ENCODE measurements at regions not wholly inside any gene's neighbourhood (a gene's known extent, or its start where the extent isn't known, plus 50 kb on each side); places are given as distances from the start of the nearest gene placed in this dataset.

GRCh38 chr4:160142579-160142978 lies 1039.7 kb downstream of the RAPGEF2 start:
- intact Hi-C loops (cut with micrococcal nuclease), result no loop called here
- DNase-seq, result peak; percentile 5
- TF ChIP-seq, protein P1, sequence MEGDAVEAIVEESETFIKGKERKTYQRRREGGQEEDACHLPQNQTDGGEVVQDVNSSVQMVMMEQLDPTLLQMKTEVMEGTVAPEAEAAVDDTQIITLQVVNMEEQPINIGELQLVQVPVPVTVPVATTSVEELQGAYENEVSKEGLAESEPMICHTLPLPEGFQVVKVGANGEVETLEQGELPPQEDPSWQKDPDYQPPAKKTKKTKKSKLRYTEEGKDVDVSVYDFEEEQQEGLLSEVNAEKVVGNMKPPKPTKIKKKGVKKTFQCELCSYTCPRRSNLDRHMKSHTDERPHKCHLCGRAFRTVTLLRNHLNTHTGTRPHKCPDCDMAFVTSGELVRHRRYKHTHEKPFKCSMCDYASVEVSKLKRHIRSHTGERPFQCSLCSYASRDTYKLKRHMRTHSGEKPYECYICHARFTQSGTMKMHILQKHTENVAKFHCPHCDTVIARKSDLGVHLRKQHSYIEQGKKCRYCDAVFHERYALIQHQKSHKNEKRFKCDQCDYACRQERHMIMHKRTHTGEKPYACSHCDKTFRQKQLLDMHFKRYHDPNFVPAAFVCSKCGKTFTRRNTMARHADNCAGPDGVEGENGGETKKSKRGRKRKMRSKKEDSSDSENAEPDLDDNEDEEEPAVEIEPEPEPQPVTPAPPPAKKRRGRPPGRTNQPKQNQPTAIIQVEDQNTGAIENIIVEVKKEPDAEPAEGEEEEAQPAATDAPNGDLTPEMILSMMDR (IDR thresholded peaks at IDR 0.05), result no peak
- no peak for TF ChIP-seq EZH2 (IDR thresholded peaks at IDR 0.05; ENCODE audit: borderline replicate concordance, insufficient read depth, low read depth, low read length, poor library complexity, severe bottlenecking)
- Mint-ChIP-seq H3K27me3 (no peaks in the 10 kb centered on the region), H3K27ac (no peak overlapping the region), H3K4me1 (no peaks in the 10 kb centered on the region), H3K9me3 (ENCODE audit: insufficient read depth) (peaks cover 3% of the 10 kb centered on the region), H3K4me3 (no peak overlapping the region)
- H3K9me3 ChIP-seq (ENCODE audit: control extremely low read depth in 1 of 3, control insufficient read depth in 2 of 3, insufficient read depth in 1 of 3, low read length in 2 of 3), result no peaks in the 10 kb centered on the region
- no peaks in the 10 kb centered on the region for H4K20me1 ChIP-seq (ENCODE audit: control insufficient read depth, insufficient read depth, low read length, poor library complexity, severe bottlenecking)
- no peaks in the 10 kb centered on the region for H3K4me1 ChIP-seq (ENCODE audit: control insufficient read depth in 2 of 2, insufficient read depth in 2 of 2, low read length in 2 of 2)
- H3K36me3 ChIP-seq (replicated peaks in 1 of 2; ENCODE audit: control extremely low read depth in 1 of 2, control insufficient read depth in 1 of 2, extremely low read depth in 1 of 2, insufficient read depth in 2 of 2, low read length in 1 of 2), result no peaks in the 10 kb centered on the region
- POLR2A ChIA-PET, result no interaction called here
- H3K4me3 ChIP-seq (ENCODE audit: control extremely low read depth in 1 of 5, extremely low read depth in 1 of 5, insufficient read depth in 1 of 5, low read depth in 2 of 5, low read length in 4 of 5), result no peak overlapping the region
- no peak overlapping the region for H3K9ac ChIP-seq (ENCODE audit: low read length)
- H3K79me2 ChIP-seq (ENCODE audit: control insufficient read depth, insufficient read depth, low read length), result no peaks in the 10 kb centered on the region
- no peak overlapping the region for H3K27ac ChIP-seq (ENCODE audit: low read length in 2 of 2)
- CTCF ChIA-PET, result no interaction called here
- no peak for ATAC-seq (ENCODE audit: low read depth)
- no peak overlapping the region for H3K4me2 ChIP-seq (replicated peaks; ENCODE audit: low read depth, low read length, poor library complexity, severe bottlenecking)
- no peaks in the 10 kb centered on the region for H3K27me3 ChIP-seq (replicated peaks in 1 of 4; ENCODE audit: control extremely low read depth in 1 of 4, control insufficient read depth in 3 of 4, insufficient read depth in 4 of 4, low read length in 3 of 4)
- no peak overlapping the region for H2AFZ ChIP-seq (ENCODE audit: insufficient read depth, low read depth, low read length, poor library complexity, severe bottlenecking)
- no CpG with 5 or more reads among the region's 2 CpGs for WGBS (ENCODE audit: insufficient coverage)

GRCh38 chr4:160143574-160143973 lies 1040.7 kb downstream of the RAPGEF2 start:
- ChIA-PET CTCF (no interaction called here), POLR2A (no interaction called here)
- Mint-ChIP-seq H3K27ac (no peak overlapping the region), H3K9me3 (ENCODE audit: insufficient read depth) (peaks cover 3% of the 10 kb centered on the region), H3K27me3 (no peaks in the 10 kb centered on the region), H3K4me1 (no peaks in the 10 kb centered on the region), H3K4me3 (no peak overlapping the region)
- Histone ChIP-seq H3K9ac (ENCODE audit: low read length) (no peak overlapping the region), H3K27me3 (replicated peaks in 1 of 4; ENCODE audit: control extremely low read depth in 1 of 4, control insufficient read depth in 3 of 4, insufficient read depth in 4 of 4, low read length in 3 of 4) (no peaks in the 10 kb centered on the region), H3K4me3 (ENCODE audit: control extremely low read depth in 1 of 5, extremely low read depth in 1 of 5, insufficient read depth in 1 of 5, low read depth in 2 of 5, low read length in 4 of 5) (no peak overlapping the region), H2AFZ (ENCODE audit: insufficient read depth, low read depth, low read length, poor library complexity, severe bottlenecking) (no peak overlapping the region), H3K79me2 (ENCODE audit: control insufficient read depth, insufficient read depth, low read length) (no peaks in the 10 kb centered on the region), H3K9me3 (ENCODE audit: control extremely low read depth in 1 of 3, control insufficient read depth in 2 of 3, insufficient read depth in 1 of 3, low read length in 2 of 3) (no peaks in the 10 kb centered on the region), H3K27ac (ENCODE audit: low read length in 2 of 2) (no peak overlapping the region), H3K4me2 (replicated peaks; ENCODE audit: low read depth, low read length, poor library complexity, severe bottlenecking) (no peak overlapping the region), H3K4me1 (ENCODE audit: control insufficient read depth in 2 of 2, insufficient read depth in 2 of 2, low read length in 2 of 2) (no peaks in the 10 kb centered on the region), H4K20me1 (ENCODE audit: control insufficient read depth, insufficient read depth, low read length, poor library complexity, severe bottlenecking) (no peaks in the 10 kb centered on the region), H3K36me3 (replicated peaks in 1 of 2; ENCODE audit: control extremely low read depth in 1 of 2, control insufficient read depth in 1 of 2, extremely low read depth in 1 of 2, insufficient read depth in 2 of 2, low read length in 1 of 2) (no peaks in the 10 kb centered on the region)
- DNase-seq (no peak), ATAC-seq (ENCODE audit: low read depth) (no peak)
- TF ChIP-seq EZH2 (IDR thresholded peaks at IDR 0.05; ENCODE audit: borderline replicate concordance, insufficient read depth, low read depth, low read length, poor library complexity, severe bottlenecking), result no peak
- TF ChIP-seq, protein P1 (IDR thresholded peaks at IDR 0.05), result no peak
- intact Hi-C loops (cut with micrococcal nuclease), result no loop called here
- no CpG with 5 or more reads among the region's 3 CpGs for WGBS (ENCODE audit: insufficient coverage)

Data from B cell (primary cell).